C4-2B (cell line): ENCODE measurements at regions not wholly inside any gene's neighbourhood (a gene's known extent, or its start where the extent isn't known, plus 50 kb on each side); places are given as distances from the start of the nearest gene placed in this dataset.

Source experiments
- ZFX ChIP-seq: fragments of 450-650 bp; IDR thresholded peaks from 2 replicates; pipeline ENCODE4 v1.6.1; 2017
- TF ChIP-seq, protein P1 (sequence below): fragments of 450-650 bp; conservative IDR thresholded peaks from 2 replicates; pipeline ENCODE4 v1.5.1; 2017; ENCODE audit warnings: mild to moderate bottlenecking

DNA sequence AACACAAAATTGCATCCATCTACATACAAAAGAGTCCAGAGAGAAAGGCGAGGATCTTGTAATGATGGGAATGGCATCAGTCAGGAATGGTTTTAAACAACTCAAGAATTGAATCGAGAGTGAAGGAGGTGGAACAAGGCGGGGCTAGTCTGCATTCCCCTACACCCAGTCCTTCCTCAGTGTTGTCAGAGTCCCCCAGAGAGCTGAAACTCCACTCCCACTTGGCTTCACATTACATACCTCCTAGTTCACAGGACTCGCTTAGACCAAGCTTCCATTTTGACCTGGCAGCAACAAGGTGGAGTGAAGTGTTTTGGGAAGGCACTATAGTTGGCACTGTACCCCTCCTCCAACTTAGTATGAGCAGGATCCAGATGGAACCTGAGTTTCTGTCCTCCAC lies 1273.5 kb upstream of the CRIM1 start:
- TF ChIP-seq, protein P1, sequence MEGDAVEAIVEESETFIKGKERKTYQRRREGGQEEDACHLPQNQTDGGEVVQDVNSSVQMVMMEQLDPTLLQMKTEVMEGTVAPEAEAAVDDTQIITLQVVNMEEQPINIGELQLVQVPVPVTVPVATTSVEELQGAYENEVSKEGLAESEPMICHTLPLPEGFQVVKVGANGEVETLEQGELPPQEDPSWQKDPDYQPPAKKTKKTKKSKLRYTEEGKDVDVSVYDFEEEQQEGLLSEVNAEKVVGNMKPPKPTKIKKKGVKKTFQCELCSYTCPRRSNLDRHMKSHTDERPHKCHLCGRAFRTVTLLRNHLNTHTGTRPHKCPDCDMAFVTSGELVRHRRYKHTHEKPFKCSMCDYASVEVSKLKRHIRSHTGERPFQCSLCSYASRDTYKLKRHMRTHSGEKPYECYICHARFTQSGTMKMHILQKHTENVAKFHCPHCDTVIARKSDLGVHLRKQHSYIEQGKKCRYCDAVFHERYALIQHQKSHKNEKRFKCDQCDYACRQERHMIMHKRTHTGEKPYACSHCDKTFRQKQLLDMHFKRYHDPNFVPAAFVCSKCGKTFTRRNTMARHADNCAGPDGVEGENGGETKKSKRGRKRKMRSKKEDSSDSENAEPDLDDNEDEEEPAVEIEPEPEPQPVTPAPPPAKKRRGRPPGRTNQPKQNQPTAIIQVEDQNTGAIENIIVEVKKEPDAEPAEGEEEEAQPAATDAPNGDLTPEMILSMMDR: no peak
- TF ChIP-seq ZFX: no peak
